Vagina (tissue), 2 donors: ENCODE measurements at regions not wholly inside any gene's neighbourhood (a gene's known extent, or its start where the extent isn't known, plus 50 kb on each side); places are given as distances from the start of the nearest gene placed in this dataset.

ENCODE experiments used
- DNase-seq, 2 donors: peaks; one replicate each; pipeline ENCODE4 v3.0.0-alpha.2; 2017; ENCODE audit errors: extremely low spot score in 2 of 2
- H3K27ac ChIP-seq: fragments of 200-600 bp; sonication (generic); one replicate; pipeline ENCODE4 v1.5.1; 2019
- H3K27me3 ChIP-seq: fragments of 200-600 bp; sonication (generic); one replicate; pipeline ENCODE4 v1.5.1; 2019
- H3K36me3 ChIP-seq, 2 donors: fragments of 200-600 bp; sonication (generic); one replicate each; pipeline ENCODE4 v1.5.1; 2017 to 2019
- H3K4me1 ChIP-seq: fragments of 200-600 bp; sonication (generic); one replicate; pipeline ENCODE4 v1.5.1; 2019
- H3K4me3 ChIP-seq, 2 donors: fragments of 200-600 bp; sonication (generic); 1 replicate in 1 of 2; 2 replicates in 1 of 2; pipeline ENCODE4 v1.5.1; 2016 to 2019
- H3K9me3 ChIP-seq: fragments of 200-600 bp; sonication (generic); one replicate; pipeline ENCODE4 v1.5.1; 2019
- CTCF ChIP-seq, 3 experiments: fragments of 450-650 bp in 2 of 3; fragments of 200-600 bp in 1 of 3; sonication (generic) in 1 of 3; IDR thresholded peaks; one replicate each; pipeline ENCODE4 v1.5.1; 2017 to 2019; ENCODE audit warnings: antibody characterized with exemption in 3 of 3, mild to moderate bottlenecking in 2 of 3, moderate library complexity in 2 of 3
- POLR2A ChIP-seq, 2 donors: fragments of 450-650 bp; IDR thresholded peaks; one replicate each; pipeline ENCODE4 v1.6.1; 2017; ENCODE audit warnings: antibody characterized with exemption in 2 of 2, mild to moderate bottlenecking in 2 of 2, moderate library complexity in 2 of 2
- POLR2AphosphoS5 ChIP-seq, 2 donors: sonication (generic); formaldehyde crosslinking; IDR thresholded peaks; one replicate each; pipeline ENCODE4 v1.9.0; 2017; ENCODE audit warnings: antibody characterized with exemption in 2 of 2, mild to moderate bottlenecking in 2 of 2, low read depth in 1 of 2; ENCODE audit not compliant: insufficient read depth in 1 of 2
- intact Hi-C: fragments of 100-400 bp; cut with DNase I; formaldehyde crosslinking; loops from one replicate; pipeline ENCODE4 v1.15.1; 2023

- TF ChIP-seq POLR2AphosphoS5 (IDR thresholded peaks at IDR 0.05; ENCODE audit: insufficient read depth in 1 of 2, low read depth in 1 of 2) (no peak), POLR2A (IDR thresholded peaks at IDR 0.05) (no peak), CTCF (IDR thresholded peaks at IDR 0.05) (no peak)
- Histone ChIP-seq H3K27me3 (no peaks in the 10 kb centered on the region), H3K4me3 (no peak overlapping the region), H3K36me3 (no peaks in the 10 kb centered on the region), H3K4me1 (no peaks in the 10 kb centered on the region), H3K9me3 (no peaks in the 10 kb centered on the region), H3K27ac (no peak overlapping the region)
- no peak for DNase-seq
- intact Hi-C loops: no loop called here
These were observed 1669.6 kb downstream of the OTOL1 start for GRCh38 chr3:163166197-163166596.

DNA sequence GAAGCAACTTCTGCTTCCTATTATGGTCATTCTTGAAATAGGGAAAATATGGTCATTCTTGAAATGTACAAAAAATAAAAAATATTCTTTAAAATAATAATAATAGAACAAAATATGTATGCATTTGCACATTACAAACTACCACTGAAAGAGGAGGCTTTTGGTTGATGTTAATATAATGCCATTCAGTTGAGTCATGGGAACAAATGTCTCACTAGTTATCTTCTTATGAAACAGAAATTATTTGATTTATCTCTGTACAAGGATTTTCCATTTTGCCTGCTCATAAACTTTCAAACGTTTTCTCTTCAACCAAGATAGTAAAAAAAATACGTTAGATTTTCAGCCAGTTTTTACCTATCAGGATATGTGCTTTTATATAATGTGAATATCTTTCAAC lies 1662.7 kb downstream of the OTOL1 start:
- H3K9me3 ChIP-seq: no peaks in the 10 kb centered on the region
- no peaks in the 10 kb centered on the region for H3K4me1 ChIP-seq
- no peaks in the 10 kb centered on the region for H3K27me3 ChIP-seq
- H3K4me3 ChIP-seq: no peak overlapping the region
- no peak overlapping the region for H3K27ac ChIP-seq
- no peak for TF ChIP-seq POLR2A (IDR thresholded peaks at IDR 0.05)
- TF ChIP-seq POLR2AphosphoS5 (IDR thresholded peaks at IDR 0.05; ENCODE audit: insufficient read depth in 1 of 2, low read depth in 1 of 2): no peak
- no peak for TF ChIP-seq CTCF (IDR thresholded peaks at IDR 0.05)
- no peak for DNase-seq
- intact Hi-C loops: no loop called here
- H3K36me3 ChIP-seq: no peaks in the 10 kb centered on the region

GRCh38 chr3:163139600-163139999 lies 1643.0 kb downstream of the OTOL1 start:
- Histone ChIP-seq H3K27ac (no peak overlapping the region), H3K4me1 (no peaks in the 10 kb centered on the region), H3K27me3 (no peaks in the 10 kb centered on the region), H3K36me3 (no peaks in the 10 kb centered on the region), H3K9me3 (no peaks in the 10 kb centered on the region), H3K4me3 (no peak overlapping the region)
- TF ChIP-seq CTCF (IDR thresholded peaks at IDR 0.05) (no peak), POLR2AphosphoS5 (IDR thresholded peaks at IDR 0.05; ENCODE audit: insufficient read depth in 1 of 2, low read depth in 1 of 2) (no peak), POLR2A (IDR thresholded peaks at IDR 0.05) (no peak)
- no peak for DNase-seq
- intact Hi-C loops: no loop called here

- TF ChIP-seq POLR2AphosphoS5 (IDR thresholded peaks at IDR 0.05; ENCODE audit: insufficient read depth in 1 of 2, low read depth in 1 of 2) (no peak), POLR2A (IDR thresholded peaks at IDR 0.05) (no peak), CTCF (IDR thresholded peaks at IDR 0.05) (no peak)
- Histone ChIP-seq H3K9me3 (no peaks in the 10 kb centered on the region), H3K4me1 (no peaks in the 10 kb centered on the region), H3K27me3 (no peaks in the 10 kb centered on the region), H3K27ac (no peak overlapping the region), H3K36me3 (no peaks in the 10 kb centered on the region), H3K4me3 (no peak overlapping the region)
- intact Hi-C loops: no loop called here
- no peak for DNase-seq
These were observed 1641.7 kb downstream of the OTOL1 start for GRCh38 chr3:163138258-163138657.

GRCh38 chr3:163132111-163132510 lies 1635.5 kb downstream of the OTOL1 start:
- intact Hi-C loops: no loop called here
- Histone ChIP-seq H3K27ac (no peak overlapping the region), H3K4me1 (no peaks in the 10 kb centered on the region), H3K36me3 (no peaks in the 10 kb centered on the region), H3K4me3 (no peak overlapping the region), H3K27me3 (no peaks in the 10 kb centered on the region), H3K9me3 (no peaks in the 10 kb centered on the region)
- DNase-seq: peak in 1 of 2 donors; percentile 77
- TF ChIP-seq POLR2AphosphoS5 (IDR thresholded peaks at IDR 0.05; ENCODE audit: insufficient read depth in 1 of 2, low read depth in 1 of 2) (no peak), POLR2A (IDR thresholded peaks at IDR 0.05) (no peak), CTCF (IDR thresholded peaks at IDR 0.05) (no peak)
